ENCODE measurements at regions not wholly inside any gene's neighbourhood (a gene's known extent, or its start where the extent isn't known, plus 50 kb on each side); places are given as distances from the start of the nearest gene placed in this dataset.

- no peak for TF ChIP-seq CTCF (IDR thresholded peaks at IDR 0.05)
- TF ChIP-seq POLR2A (IDR thresholded peaks at IDR 0.05): no peak
These were observed 311.5 kb downstream of the CBLN2 start for GRCh38 chr18:72232644-72233043.

Measured in uterus (tissue), 2 donors.